ENCODE measurements at regions not wholly inside any gene's neighbourhood (a gene's known extent, or its start where the extent isn't known, plus 50 kb on each side); places are given as distances from the start of the nearest gene placed in this dataset.
"Not testable (repeated sequence)": the region's sequence is repeated elsewhere in the genome, so short reads cannot be mapped to it uniquely, and the experiment has no call there.

- not testable (repeated sequence) for H3K27ac ChIP-seq (ENCODE audit: insufficient read depth, low read length, poor library complexity, severe bottlenecking); H3K36me3 ChIP-seq (ENCODE audit: control insufficient read depth, insufficient read depth, low read length); H3K4me3 ChIP-seq (ENCODE audit: insufficient read depth, low read depth, low read length, poor library complexity, severe bottlenecking); H3K27me3 ChIP-seq (replicated peaks; ENCODE audit: control insufficient read depth, insufficient read depth, low read length, poor library complexity, severe bottlenecking); H3K9me3 ChIP-seq (ENCODE audit: control insufficient read depth, low read length); H3K4me1 ChIP-seq (ENCODE audit: control insufficient read depth, insufficient read depth, low read length, poor library complexity, severe bottlenecking); DNase-seq
Observed at GRCh38 chr15:20240366-20240917, 301.2 kb downstream of the GOLGA6L6 start.

DNA sequence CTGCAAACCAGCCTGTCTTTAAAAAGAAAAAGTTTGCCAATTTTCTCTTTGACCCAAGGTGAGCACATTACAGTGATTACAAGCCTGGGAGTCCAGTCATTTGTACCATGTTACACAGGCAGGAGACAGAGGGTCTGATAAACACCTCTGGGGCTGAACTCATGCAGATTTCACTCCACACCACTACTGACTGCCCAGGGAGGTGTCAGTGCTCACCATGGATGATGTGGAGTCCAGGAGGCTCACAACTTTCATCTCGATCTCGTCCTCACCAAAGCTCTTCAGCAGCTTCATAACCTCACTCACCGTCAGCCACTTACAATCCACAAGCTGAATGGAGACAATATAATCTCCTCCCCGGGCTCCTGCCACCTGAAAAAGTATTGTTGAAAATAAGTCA lies 302.4 kb downstream of the GOLGA6L6 start:
- not testable (repeated sequence) for H3K36me3 ChIP-seq (ENCODE audit: control insufficient read depth, insufficient read depth, low read length); H3K4me1 ChIP-seq (ENCODE audit: control insufficient read depth, insufficient read depth, low read length, poor library complexity, severe bottlenecking); DNase-seq; H3K27me3 ChIP-seq (replicated peaks; ENCODE audit: control insufficient read depth, insufficient read depth, low read length, poor library complexity, severe bottlenecking); H3K9me3 ChIP-seq (ENCODE audit: control insufficient read depth, low read length); H3K27ac ChIP-seq (ENCODE audit: insufficient read depth, low read length, poor library complexity, severe bottlenecking); H3K4me3 ChIP-seq (ENCODE audit: insufficient read depth, low read depth, low read length, poor library complexity, severe bottlenecking)

GRCh38 chr15:20237256-20238020 lies 304.2 kb downstream of the GOLGA6L6 start:
- H3K36me3 ChIP-seq (ENCODE audit: control insufficient read depth, insufficient read depth, low read length); H3K4me3 ChIP-seq (ENCODE audit: insufficient read depth, low read depth, low read length, poor library complexity, severe bottlenecking); H3K27ac ChIP-seq (ENCODE audit: insufficient read depth, low read length, poor library complexity, severe bottlenecking); H3K4me1 ChIP-seq (ENCODE audit: control insufficient read depth, insufficient read depth, low read length, poor library complexity, severe bottlenecking); H3K9me3 ChIP-seq (ENCODE audit: control insufficient read depth, low read length); DNase-seq; H3K27me3 ChIP-seq (replicated peaks; ENCODE audit: control insufficient read depth, insufficient read depth, low read length, poor library complexity, severe bottlenecking): not testable (repeated sequence)

DNA sequence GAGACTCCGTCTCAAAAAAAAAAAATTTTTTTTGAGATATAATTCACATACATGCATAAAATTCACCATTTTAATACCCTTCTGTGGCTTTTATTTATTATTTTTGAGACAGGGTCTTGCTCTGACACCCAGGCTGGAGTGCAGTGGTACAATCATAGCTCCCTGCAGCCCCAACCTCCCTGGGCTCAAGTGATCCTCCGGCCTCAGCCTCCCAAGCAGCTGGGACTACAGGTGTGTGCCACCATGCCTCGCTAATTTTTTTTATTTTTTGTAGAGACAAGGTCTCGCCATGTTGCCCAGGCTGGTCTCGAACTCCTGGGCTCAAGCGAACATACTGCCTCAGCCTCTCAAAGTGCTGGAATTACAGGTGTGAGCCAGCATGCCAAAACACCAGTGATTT lies 305.9 kb downstream of the GOLGA6L6 start:
- not testable (repeated sequence) for H3K4me3 ChIP-seq (ENCODE audit: insufficient read depth, low read depth, low read length, poor library complexity, severe bottlenecking); H3K9me3 ChIP-seq (ENCODE audit: control insufficient read depth, low read length); H3K4me1 ChIP-seq (ENCODE audit: control insufficient read depth, insufficient read depth, low read length, poor library complexity, severe bottlenecking)

GRCh38 chr15:20234006-20234540 lies 307.5 kb downstream of the GOLGA6L6 start:
- H3K27me3 ChIP-seq (replicated peaks; ENCODE audit: control insufficient read depth, insufficient read depth, low read length, poor library complexity, severe bottlenecking); H3K9me3 ChIP-seq (ENCODE audit: control insufficient read depth, low read length): not testable (repeated sequence)

More for the DNA sequence above, 305.9 kb downstream of the GOLGA6L6 start:
- H3K27ac ChIP-seq (ENCODE audit: insufficient read depth, low read length, poor library complexity, severe bottlenecking); DNase-seq; H3K27me3 ChIP-seq (replicated peaks; ENCODE audit: control insufficient read depth, insufficient read depth, low read length, poor library complexity, severe bottlenecking); H3K36me3 ChIP-seq (ENCODE audit: control insufficient read depth, insufficient read depth, low read length): not testable (repeated sequence)

DNA sequence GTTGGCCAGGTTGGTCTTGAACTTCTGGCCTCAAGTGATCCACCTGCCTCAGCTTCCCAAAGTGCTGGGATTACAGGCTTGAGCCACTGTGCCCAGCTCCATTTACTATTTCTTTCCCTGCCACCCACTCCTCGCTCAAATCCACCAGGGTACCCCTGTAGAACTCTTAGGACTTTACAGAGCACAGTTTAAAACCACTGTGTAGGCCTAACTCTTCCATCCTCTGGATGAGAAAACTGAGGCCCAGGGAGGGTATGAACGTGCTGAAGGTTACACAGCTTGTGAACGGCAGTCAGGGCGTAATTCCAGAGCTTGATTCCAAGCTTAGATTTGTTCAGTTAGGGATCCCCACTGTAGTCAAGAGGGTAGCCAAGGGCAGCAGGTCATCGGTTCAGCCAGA lies 309.1 kb downstream of the GOLGA6L6 start:
- not testable (repeated sequence) for DNase-seq; H3K4me1 ChIP-seq (ENCODE audit: control insufficient read depth, insufficient read depth, low read length, poor library complexity, severe bottlenecking); H3K27ac ChIP-seq (ENCODE audit: insufficient read depth, low read length, poor library complexity, severe bottlenecking)

More at GRCh38 chr15:20234006-20234540, 307.5 kb downstream of the GOLGA6L6 start:
- not testable (repeated sequence) for DNase-seq; H3K36me3 ChIP-seq (ENCODE audit: control insufficient read depth, insufficient read depth, low read length); H3K4me1 ChIP-seq (ENCODE audit: control insufficient read depth, insufficient read depth, low read length, poor library complexity, severe bottlenecking); H3K27ac ChIP-seq (ENCODE audit: insufficient read depth, low read length, poor library complexity, severe bottlenecking); H3K4me3 ChIP-seq (ENCODE audit: insufficient read depth, low read depth, low read length, poor library complexity, severe bottlenecking)

DNA sequence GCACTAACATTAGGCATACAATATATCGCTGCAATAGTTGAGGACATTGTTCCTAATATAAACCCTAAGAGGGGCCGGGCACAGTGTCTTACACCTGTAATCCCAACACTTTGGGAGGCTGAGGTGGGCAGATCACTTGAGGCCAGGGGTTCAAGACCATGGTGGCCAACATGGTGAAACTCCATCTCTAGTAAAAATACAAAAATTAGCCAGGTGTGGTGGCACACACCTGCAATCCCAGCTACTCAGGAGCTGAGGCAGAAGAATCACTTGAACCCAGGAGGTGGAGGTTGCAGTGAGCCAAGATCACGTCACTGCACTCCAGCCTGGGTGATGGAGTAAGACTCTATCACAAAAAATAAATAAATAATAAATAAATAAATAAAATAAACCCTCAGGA lies 310.9 kb downstream of the GOLGA6L6 start:
- DNase-seq; H3K9me3 ChIP-seq (ENCODE audit: control insufficient read depth, low read length); H3K27ac ChIP-seq (ENCODE audit: insufficient read depth, low read length, poor library complexity, severe bottlenecking); H3K36me3 ChIP-seq (ENCODE audit: control insufficient read depth, insufficient read depth, low read length); H3K4me1 ChIP-seq (ENCODE audit: control insufficient read depth, insufficient read depth, low read length, poor library complexity, severe bottlenecking); H3K27me3 ChIP-seq (replicated peaks; ENCODE audit: control insufficient read depth, insufficient read depth, low read length, poor library complexity, severe bottlenecking); H3K4me3 ChIP-seq (ENCODE audit: insufficient read depth, low read depth, low read length, poor library complexity, severe bottlenecking): not testable (repeated sequence)

More for the DNA sequence above, 309.1 kb downstream of the GOLGA6L6 start:
- not testable (repeated sequence) for H3K27me3 ChIP-seq (replicated peaks; ENCODE audit: control insufficient read depth, insufficient read depth, low read length, poor library complexity, severe bottlenecking); H3K4me3 ChIP-seq (ENCODE audit: insufficient read depth, low read depth, low read length, poor library complexity, severe bottlenecking); H3K36me3 ChIP-seq (ENCODE audit: control insufficient read depth, insufficient read depth, low read length); H3K9me3 ChIP-seq (ENCODE audit: control insufficient read depth, low read length)

GRCh38 chr15:20228791-20229190 lies 312.8 kb downstream of the GOLGA6L6 start:
- not testable (repeated sequence) for H3K4me1 ChIP-seq (ENCODE audit: control insufficient read depth, insufficient read depth, low read length, poor library complexity, severe bottlenecking); H3K27ac ChIP-seq (ENCODE audit: insufficient read depth, low read length, poor library complexity, severe bottlenecking); DNase-seq; H3K9me3 ChIP-seq (ENCODE audit: control insufficient read depth, low read length); H3K4me3 ChIP-seq (ENCODE audit: insufficient read depth, low read depth, low read length, poor library complexity, severe bottlenecking); H3K27me3 ChIP-seq (replicated peaks; ENCODE audit: control insufficient read depth, insufficient read depth, low read length, poor library complexity, severe bottlenecking); H3K36me3 ChIP-seq (ENCODE audit: control insufficient read depth, insufficient read depth, low read length)

GRCh38 chr15:20227119-20227853 lies 314.3 kb downstream of the GOLGA6L6 start:
- H3K27ac ChIP-seq (ENCODE audit: insufficient read depth, low read length, poor library complexity, severe bottlenecking); H3K4me1 ChIP-seq (ENCODE audit: control insufficient read depth, insufficient read depth, low read length, poor library complexity, severe bottlenecking); H3K27me3 ChIP-seq (replicated peaks; ENCODE audit: control insufficient read depth, insufficient read depth, low read length, poor library complexity, severe bottlenecking); H3K36me3 ChIP-seq (ENCODE audit: control insufficient read depth, insufficient read depth, low read length); H3K4me3 ChIP-seq (ENCODE audit: insufficient read depth, low read depth, low read length, poor library complexity, severe bottlenecking); DNase-seq; H3K9me3 ChIP-seq (ENCODE audit: control insufficient read depth, low read length): not testable (repeated sequence)

- H3K4me1 ChIP-seq (ENCODE audit: control insufficient read depth, insufficient read depth, low read length, poor library complexity, severe bottlenecking); DNase-seq; H3K4me3 ChIP-seq (ENCODE audit: insufficient read depth, low read depth, low read length, poor library complexity, severe bottlenecking); H3K9me3 ChIP-seq (ENCODE audit: control insufficient read depth, low read length); H3K27ac ChIP-seq (ENCODE audit: insufficient read depth, low read length, poor library complexity, severe bottlenecking); H3K27me3 ChIP-seq (replicated peaks; ENCODE audit: control insufficient read depth, insufficient read depth, low read length, poor library complexity, severe bottlenecking); H3K36me3 ChIP-seq (ENCODE audit: control insufficient read depth, insufficient read depth, low read length): not testable (repeated sequence)
Observed at GRCh38 chr15:20226531-20226930, 315.1 kb downstream of the GOLGA6L6 start.

Data from effector memory CD4-positive, alpha-beta T cell (primary cell).